ENCODE measurements at regions not wholly inside any gene's neighbourhood (a gene's known extent, or its start where the extent isn't known, plus 50 kb on each side); places are given as distances from the start of the nearest gene placed in this dataset.
"Not testable (repeated sequence)": the region's sequence is repeated elsewhere in the genome, so short reads cannot be mapped to it uniquely, and the experiment has no call there.

- DNase-seq: no peak
These were observed 618.5 kb downstream of the CCSER2 start for GRCh38 chr10:84946904-84947303.

GRCh38 chr10:84948644-84949043 is 620.3 kb downstream of the CCSER2 start:
- DNase-seq: no peak

GRCh38 chr10:84951616-84952015 is 623.2 kb downstream of the CCSER2 start:
- DNase-seq: no peak

GRCh38 chr10:84957427-84957826 is 629.0 kb downstream of the CCSER2 start:
- no peak for DNase-seq

GRCh38 chr10:84965468-84965867 is 637.1 kb downstream of the CCSER2 start:
- no peak for DNase-seq

- no peak for DNase-seq
These were observed 638.5 kb downstream of the CCSER2 start for GRCh38 chr10:84966708-84967441.

- not testable (repeated sequence) for DNase-seq
These were observed 640.9 kb downstream of the CCSER2 start for GRCh38 chr10:84969297-84969696.

- no peak for DNase-seq
These were observed 658.6 kb downstream of the CCSER2 start for GRCh38 chr10:84987039-84987438.

- no peak for DNase-seq
These were observed 659.6 kb downstream of the CCSER2 start for GRCh38 chr10:84988011-84988410.

GRCh38 chr10:84990713-84991112 is 662.3 kb downstream of the CCSER2 start:
- no peak for DNase-seq

- no peak for DNase-seq
These were observed 662.9 kb downstream of the CCSER2 start for GRCh38 chr10:84991301-84991700.

- no peak for DNase-seq
These were observed 665.1 kb downstream of the CCSER2 start for GRCh38 chr10:84993251-84994035.

- no peak for DNase-seq
These were observed 666.3 kb downstream of the CCSER2 start for GRCh38 chr10:84994722-84995121.

- DNase-seq: no peak
These were observed 668.2 kb downstream of the CCSER2 start for GRCh38 chr10:84996580-84996979.

- DNase-seq: no peak
These were observed 669.5 kb downstream of the CCSER2 start for GRCh38 chr10:84997870-84998269.

GRCh38 chr10:84999929-85000328 is 671.5 kb downstream of the CCSER2 start:
- no peak for DNase-seq

GRCh38 chr10:85003083-85003482 is 674.7 kb downstream of the CCSER2 start:
- DNase-seq: no peak

GRCh38 chr10:85008488-85009184 is 680.2 kb downstream of the CCSER2 start:
- no peak for DNase-seq

- DNase-seq: no peak
These were observed 683.9 kb downstream of the CCSER2 start for GRCh38 chr10:85012305-85012704.

GRCh38 chr10:85026878-85027467 is 698.6 kb downstream of the CCSER2 start:
- no peak for DNase-seq

GRCh38 chr10:85032981-85033380 is 704.6 kb downstream of the CCSER2 start:
- DNase-seq: no peak

- no peak for DNase-seq
These were observed 708.3 kb downstream of the CCSER2 start for GRCh38 chr10:85036661-85037060.

- no peak for DNase-seq
These were observed 710.9 kb downstream of the CCSER2 start for GRCh38 chr10:85039311-85039710.
